ENCODE measurements at regions not wholly inside any gene's neighbourhood (a gene's known extent, or its start where the extent isn't known, plus 50 kb on each side); places are given as distances from the start of the nearest gene placed in this dataset.

DNA sequence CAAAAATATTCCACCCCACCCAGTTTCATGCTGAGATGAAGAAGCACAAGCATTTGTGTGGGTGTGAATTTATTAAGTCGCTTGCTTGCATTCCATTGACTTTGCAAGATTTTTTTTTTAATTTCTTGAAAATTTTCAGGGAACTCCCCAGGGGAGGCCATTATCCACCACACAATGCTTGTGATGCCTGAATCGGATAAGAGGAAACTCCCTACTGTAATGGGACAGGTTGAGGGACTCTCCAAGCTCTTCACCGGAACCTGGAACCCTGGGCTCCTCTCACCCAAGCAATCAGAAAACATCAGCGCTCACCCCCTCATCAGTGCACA lies 153.6 kb upstream of the ZMIZ1 start:
- no peak for DNase-seq

GRCh38 chr10:78916227-78916626 lies 152.5 kb upstream of the ZMIZ1 start:
- no peak for DNase-seq

GRCh38 chr10:78919181-78919966 lies 149.4 kb upstream of the ZMIZ1 start:
- DNase-seq = no peak

- no peak for DNase-seq
Measured at GRCh38 chr10:78920011-78920410, 148.8 kb upstream of the ZMIZ1 start.

DNA sequence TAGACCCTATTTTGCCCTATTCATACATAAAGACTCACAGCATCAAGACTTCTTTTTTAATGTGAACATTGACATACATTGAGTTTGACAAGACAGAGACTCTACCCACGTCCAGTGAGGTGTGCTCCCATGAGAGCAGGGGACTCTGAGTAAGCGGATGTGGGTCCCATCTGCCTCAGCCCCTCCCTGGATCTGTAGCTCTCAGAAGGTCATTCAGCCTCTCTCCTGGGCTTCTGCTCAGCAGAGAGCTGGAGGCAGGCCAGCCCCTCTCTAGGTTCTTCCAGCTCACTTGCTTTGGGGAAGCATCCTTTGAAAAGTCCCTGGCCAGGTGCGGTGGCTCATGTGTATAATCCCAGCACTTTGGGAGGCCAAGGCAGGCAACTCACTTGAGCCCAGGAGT lies 146.9 kb upstream of the ZMIZ1 start:
- DNase-seq = no peak

- DNase-seq = no peak
Measured at GRCh38 chr10:78923647-78924318, 145.0 kb upstream of the ZMIZ1 start.

- no peak for DNase-seq
Measured at GRCh38 chr10:78924319-78925003, 144.3 kb upstream of the ZMIZ1 start.

DNA sequence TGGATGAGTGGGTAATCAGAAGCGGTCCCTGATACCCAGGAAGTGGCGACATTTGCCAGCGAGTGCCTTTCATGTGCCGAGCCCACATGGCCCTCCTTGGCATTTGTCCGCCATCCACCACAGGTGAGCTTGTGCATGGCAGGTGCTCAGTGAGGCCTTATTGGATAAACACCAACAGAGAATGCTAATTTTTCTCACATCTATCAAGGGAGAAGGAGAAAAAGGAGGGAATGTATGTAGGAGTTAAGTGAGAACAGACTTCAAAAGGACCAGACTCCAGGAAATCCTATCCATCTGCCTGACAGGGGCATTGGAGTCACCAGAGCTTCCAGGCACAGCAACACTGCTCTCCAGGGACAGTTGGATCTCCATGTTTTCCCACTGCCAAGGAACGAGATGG lies 143.5 kb upstream of the ZMIZ1 start:
- no peak for DNase-seq

- DNase-seq = no peak
Measured at GRCh38 chr10:78925800-78926319, 142.9 kb upstream of the ZMIZ1 start.

DNA sequence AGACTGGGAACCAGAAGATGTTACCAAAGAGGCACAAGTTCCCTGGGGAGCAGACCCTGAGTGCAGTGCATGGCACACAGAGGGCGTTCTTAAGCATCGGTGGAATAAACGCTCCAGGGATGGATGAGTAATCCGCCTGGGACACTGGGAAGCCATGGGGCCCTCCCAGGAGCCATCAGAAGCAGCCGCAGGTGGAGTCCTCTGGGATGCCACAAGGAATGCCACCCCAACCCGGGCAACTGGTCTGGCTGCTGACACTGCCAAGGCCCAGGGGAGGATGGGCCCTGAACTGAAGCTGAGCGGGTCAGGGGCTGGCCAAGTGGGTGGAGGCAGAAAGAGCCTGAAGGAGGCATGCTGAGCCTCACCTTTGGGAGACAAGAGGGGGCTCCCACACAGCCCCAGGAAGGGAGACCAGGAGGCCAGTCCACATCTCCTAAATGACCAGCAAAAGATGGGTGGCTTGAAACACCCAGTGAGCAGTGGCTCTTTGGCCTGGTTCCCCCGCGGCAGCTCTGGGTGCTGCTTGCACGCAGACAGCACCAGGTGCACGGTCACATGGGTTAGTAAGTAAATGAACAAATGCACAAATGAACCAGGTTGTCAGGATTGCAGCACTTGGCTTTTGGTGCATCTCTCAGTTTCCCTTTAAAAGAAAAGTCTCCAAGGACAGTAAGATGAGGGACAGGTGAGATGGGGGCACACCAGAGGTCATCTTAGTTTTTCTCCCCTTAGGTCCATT lies 141.3 kb upstream of the ZMIZ1 start:
- DNase-seq = no peak

DNA sequence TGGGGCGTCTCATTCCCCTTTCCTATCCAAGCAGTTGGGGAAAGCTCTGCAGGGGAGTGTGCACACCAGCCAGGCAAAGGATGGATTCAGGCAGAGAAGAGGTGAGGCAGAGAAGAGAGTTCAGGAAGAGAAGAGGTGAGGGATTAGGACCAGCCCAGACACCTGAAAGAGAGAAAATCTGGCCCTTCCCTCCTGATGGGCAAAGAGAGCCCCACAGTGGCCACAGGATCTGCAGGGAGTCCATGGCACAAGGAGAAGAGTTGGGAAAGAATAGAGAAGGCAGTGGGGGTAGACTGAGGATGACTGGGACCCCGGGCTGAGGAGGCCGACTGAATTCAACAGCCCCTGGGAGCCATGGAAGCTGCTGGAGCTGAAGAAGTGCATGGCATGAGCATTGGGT lies 140.4 kb upstream of the ZMIZ1 start:
- DNase-seq = no peak

GRCh38 chr10:78929541-78929940 lies 139.2 kb upstream of the ZMIZ1 start:
- no peak for DNase-seq

DNA sequence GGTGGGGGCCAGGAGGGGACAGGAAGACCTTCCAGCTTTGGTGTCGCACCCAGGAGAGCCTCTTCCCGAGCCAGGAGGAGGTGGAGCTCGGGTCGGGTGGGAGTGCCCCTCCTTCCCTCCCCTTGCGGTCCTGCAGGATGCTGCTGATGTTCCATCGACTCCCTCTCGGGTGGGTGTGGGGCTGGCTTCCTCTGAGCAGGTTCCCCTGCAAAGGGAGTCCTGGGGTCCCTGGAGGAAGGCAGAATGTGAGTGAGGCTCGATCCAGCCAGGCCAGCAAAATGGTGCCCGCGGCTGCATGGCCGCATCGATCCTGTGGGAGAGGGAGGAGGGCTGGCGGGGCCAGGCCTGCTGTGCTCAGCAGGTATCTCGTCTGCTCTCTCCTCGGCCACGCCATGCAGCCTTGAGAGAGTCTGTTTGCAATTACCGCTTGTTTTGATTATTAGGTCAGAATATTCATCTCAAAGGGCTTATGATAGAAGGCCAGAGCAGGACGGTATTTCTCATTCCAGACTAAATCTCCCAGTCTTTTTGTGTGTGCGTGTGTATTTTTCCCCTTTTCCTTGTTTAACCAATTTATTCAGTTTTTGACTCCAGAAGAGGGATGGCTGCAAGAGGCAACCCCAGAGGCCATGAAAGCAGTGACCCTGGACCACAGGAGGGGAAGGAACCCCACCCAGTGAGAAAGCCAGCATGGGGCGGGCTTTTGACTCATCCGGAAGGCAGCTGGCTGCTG lies 137.3 kb upstream of the ZMIZ1 start:
- DNase-seq = no peak

- DNase-seq = no peak
Measured at GRCh38 chr10:78932054-78932386, 136.7 kb upstream of the ZMIZ1 start.

DNA sequence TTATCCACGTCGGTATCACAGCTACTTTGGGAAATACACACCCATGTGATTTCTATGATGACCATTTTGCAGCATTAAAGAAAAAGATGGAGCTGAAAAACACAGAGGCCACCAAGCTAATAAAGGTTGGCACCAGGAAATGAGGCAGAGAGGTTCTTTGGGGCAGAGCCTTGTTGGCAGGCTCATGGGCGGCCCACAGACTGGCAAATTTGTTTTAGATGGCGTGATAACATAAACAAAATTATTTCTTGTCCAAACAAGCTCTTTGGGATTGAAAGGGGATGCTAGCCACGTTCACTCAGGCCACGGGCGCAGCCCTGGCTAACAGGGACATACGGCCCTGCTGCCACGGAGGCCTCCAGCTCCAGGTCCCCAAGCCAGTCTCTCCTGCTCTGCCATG lies 135.9 kb upstream of the ZMIZ1 start:
- DNase-seq = no peak

- no peak for DNase-seq
Measured at GRCh38 chr10:78933828-78934531, 134.8 kb upstream of the ZMIZ1 start.

DNA sequence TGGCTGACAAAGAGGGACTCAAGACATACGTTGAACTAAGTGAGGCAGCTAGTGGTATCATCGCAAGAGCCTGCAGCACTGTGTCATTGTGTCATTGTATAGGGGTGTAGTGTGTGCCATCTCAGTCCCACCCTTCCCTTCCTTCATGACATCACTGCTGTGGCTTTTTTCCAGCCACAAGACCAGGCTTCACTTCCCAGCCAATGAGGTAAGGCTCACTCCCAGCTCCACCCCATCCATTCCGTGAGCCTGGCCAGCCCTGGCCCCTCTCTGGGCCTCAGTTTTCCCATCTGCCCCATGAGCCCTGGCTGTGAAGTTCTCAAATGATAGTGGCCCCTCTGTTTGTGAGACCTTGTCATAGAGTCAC lies 134.3 kb upstream of the ZMIZ1 start:
- DNase-seq = no peak

GRCh38 chr10:78934994-78935602 lies 133.7 kb upstream of the ZMIZ1 start:
- no peak for DNase-seq

- no peak for DNase-seq
Measured at GRCh38 chr10:78935697-78936407, 132.9 kb upstream of the ZMIZ1 start.

- no peak for DNase-seq
Measured at GRCh38 chr10:78936412-78937342, 132.1 kb upstream of the ZMIZ1 start.

All from CD4-positive, alpha-beta T cell treated with Interleukin-15 for 1 hour (primary cell).